B cell (primary cell): ENCODE measurements at regions not wholly inside any gene's neighbourhood (a gene's known extent, or its start where the extent isn't known, plus 50 kb on each side); places are given as distances from the start of the nearest gene placed in this dataset.

ENCODE experiments used
- ATAC-seq: fragments of 200-7000 bp; cut with Tn5 transposase; one replicate; pipeline ENCODE4 v1.10.0; 2021; ENCODE audit warnings: low read depth, mild to moderate bottlenecking, moderate number of reproducible peaks, moderate library complexity
- CTCF ChIA-PET: fragments of 350-600 bp; sonication (Branson Sonifier 250); formaldehyde crosslinking; loops from one replicate; lab custom pipeline; 2021; ENCODE audit warnings: antibody characterized with exemption, inconsistent platforms; lab: Charles Lee
- POLR2A ChIA-PET: fragments of 350-600 bp; sonication (Branson Sonifier 250); formaldehyde crosslinking; loops from one replicate; lab custom pipeline; 2021; ENCODE audit warnings: antibody characterized with exemption; lab: Charles Lee
- DNase-seq: peaks from one replicate; pipeline ENCODE4 v3.0.0; 2013
- H2AFZ ChIP-seq: 2 replicates; pipeline ENCODE4 v1.6.1; 2012; ENCODE audit warnings: mild to moderate bottlenecking, low read depth, low read length; ENCODE audit not compliant: insufficient read depth, poor library complexity, severe bottlenecking
- H3K27ac ChIP-seq, 2 donors: 1 replicate in 1 of 2; 2 replicates in 1 of 2; pipeline ENCODE4 v1.5.1; 2012 to 2013; ENCODE audit warnings: low read length in 2 of 2, mild to moderate bottlenecking in 2 of 2, moderate library complexity in 1 of 2
- H3K27me3 ChIP-seq, 4 experiments: fragments of 200-600 bp in 1 of 4; sonication (generic) in 1 of 4; replicated peaks in 1 of 4; 1 replicate in 2 of 4; 2 replicates in 2 of 4; pipeline versions ENCODE4 v1.6.1 to v1.7.0; 2013 to 2016; ENCODE audit warnings: low read length in 3 of 4, mild to moderate bottlenecking in 2 of 4, mixed read lengths in 1 of 4, moderate library complexity in 1 of 4; ENCODE audit not compliant: insufficient read depth in 4 of 4, control insufficient read depth in 3 of 4; ENCODE audit errors: control extremely low read depth in 1 of 4
- H3K36me3 ChIP-seq, 2 experiments: replicated peaks in 1 of 2; 1 replicate in 1 of 2; 2 replicates in 1 of 2; pipeline versions ENCODE4 v1.6.1 to v1.7.1; 2013; ENCODE audit warnings: low read length in 1 of 2; ENCODE audit not compliant: insufficient read depth in 2 of 2, control insufficient read depth in 1 of 2; ENCODE audit errors: control extremely low read depth in 1 of 2, extremely low read depth in 1 of 2
- H3K4me1 ChIP-seq, 2 donors: fragments of 200-600 bp in 1 of 2; sonication (generic) in 1 of 2; 1 replicate in 1 of 2; 2 replicates in 1 of 2; pipeline versions ENCODE4 v1.5.1 to v1.6.1; 2013 to 2017; ENCODE audit warnings: low read length in 2 of 2; ENCODE audit not compliant: control insufficient read depth in 2 of 2, insufficient read depth in 2 of 2
- H3K4me2 ChIP-seq: replicated peaks from 2 replicates; pipeline ENCODE3; 2012; ENCODE audit warnings: mild to moderate bottlenecking, low read depth, low read length; ENCODE audit not compliant: poor library complexity, severe bottlenecking
- H3K4me3 ChIP-seq, 5 experiments: fragments of 200-600 bp in 1 of 5; sonication (generic) in 1 of 5; 1 replicate in 3 of 5; 2 replicates in 2 of 5; pipeline versions ENCODE4 v1.5.1 to v1.7.0; 2011 to 2016; ENCODE audit warnings: low read length in 4 of 5, mild to moderate bottlenecking in 4 of 5, low read depth in 2 of 5, control low read depth in 1 of 5, moderate library complexity in 1 of 5; ENCODE audit not compliant: insufficient read depth in 1 of 5; ENCODE audit errors: control extremely low read depth in 1 of 5, extremely low read depth in 1 of 5
- H3K79me2 ChIP-seq: fragments of 200-600 bp; sonication (generic); one replicate; pipeline ENCODE4 v1.6.0; 2016; ENCODE audit warnings: low read length; ENCODE audit not compliant: control insufficient read depth, insufficient read depth
- H3K9ac ChIP-seq: fragments of 200-600 bp; sonication (generic); 2 replicates; pipeline ENCODE4 v1.6.1; 2017; ENCODE audit warnings: mild to moderate bottlenecking, low read length, moderate library complexity
- H3K9me3 ChIP-seq, 3 donors: one replicate each; pipeline versions ENCODE4 v1.6.1 to v1.7.1; 2013; ENCODE audit warnings: low read length in 2 of 3; ENCODE audit not compliant: control insufficient read depth in 2 of 3, insufficient read depth in 1 of 3; ENCODE audit errors: control extremely low read depth in 1 of 3
- H4K20me1 ChIP-seq: 2 replicates; pipeline ENCODE4 v1.6.0; 2012; ENCODE audit warnings: mild to moderate bottlenecking, low read length; ENCODE audit not compliant: insufficient read depth, control insufficient read depth, poor library complexity, severe bottlenecking
- H3K27ac Mint-ChIP-seq: one replicate; pipeline ENCODE4 v1.8.0; 2021; ENCODE audit warnings: mixed read lengths
- H3K27me3 Mint-ChIP-seq: one replicate; pipeline ENCODE4 v1.8.0; 2021; ENCODE audit warnings: mixed read lengths
- H3K4me1 Mint-ChIP-seq: one replicate; pipeline ENCODE4 v1.8.0; 2021; ENCODE audit warnings: mixed read lengths
- H3K4me3 Mint-ChIP-seq: one replicate; pipeline ENCODE4 v1.8.0; 2021; ENCODE audit warnings: mixed read lengths
- H3K9me3 Mint-ChIP-seq: one replicate; pipeline ENCODE4 v1.8.0; 2022; ENCODE audit warnings: mixed read lengths; ENCODE audit not compliant: insufficient read depth
- EZH2 ChIP-seq: IDR thresholded peaks from 2 replicates; pipeline ENCODE4 v1.6.1; 2012; ENCODE audit warnings: borderline replicate concordance, low read depth, mild to moderate bottlenecking, moderate library complexity, low read length; ENCODE audit not compliant: insufficient read depth, poor library complexity, severe bottlenecking
- WGBS: methylation state at CpG from one replicate; pipeline ENCODE4 v1.1.5; 2013; ENCODE audit warnings: missing lambda C conversion rate; ENCODE audit not compliant: insufficient coverage; 5-methylcytosine and 5-hydroxymethylcytosine counted together
- intact Hi-C: fragments of 100-400 bp; cut with micrococcal nuclease; formaldehyde crosslinking; loops from one replicate; pipeline ENCODE4 v1.10.0; 2022
- TF ChIP-seq, protein P1 (sequence below): fragments of 200-600 bp; IDR thresholded peaks from one replicate; pipeline ENCODE4 v1.8.0; 2022; ENCODE audit warnings: antibody characterized with exemption, mild to moderate bottlenecking

DNA sequence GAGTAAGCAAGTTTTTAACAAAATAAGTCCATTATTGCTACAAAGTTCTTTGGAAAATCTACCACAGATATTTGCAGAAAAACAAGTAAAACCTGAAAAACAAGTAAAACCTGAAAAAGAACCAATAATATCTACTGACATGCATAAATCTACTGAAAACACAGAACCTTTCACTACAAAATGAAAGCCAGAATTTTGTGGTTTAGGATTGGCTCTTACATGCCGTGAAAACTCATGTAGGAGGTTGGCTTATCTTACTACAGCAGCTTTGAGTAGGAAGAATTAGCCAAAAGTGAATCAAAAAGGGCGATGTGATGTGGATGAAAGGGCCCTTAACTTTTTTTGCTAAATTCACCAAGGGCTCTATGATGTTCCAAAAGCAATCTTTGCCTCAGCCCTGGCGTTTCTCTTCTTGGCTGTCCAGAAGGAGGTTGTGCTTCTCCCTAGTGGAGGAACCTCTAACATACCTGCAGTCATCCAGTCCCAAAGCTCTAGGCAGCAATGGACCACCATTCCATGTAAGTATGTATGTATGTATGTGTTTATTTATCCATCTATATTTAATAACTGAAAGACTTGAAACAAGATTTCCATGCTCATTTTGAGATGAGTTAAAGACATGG, 93.5 kb upstream of the ZNF804B start:
- Histone ChIP-seq H2AFZ (no peak overlapping the region), H3K79me2 (no peaks in the 10 kb centered on the region), H3K36me3 (no peaks in the 10 kb centered on the region), H3K27ac (no peak overlapping the region), H3K27me3 (no peaks in the 10 kb centered on the region), H3K9me3 (no peaks in the 10 kb centered on the region), H3K4me3 (no peak overlapping the region), H3K4me2 (no peak overlapping the region), H4K20me1 (no peaks in the 10 kb centered on the region), H3K9ac (no peak overlapping the region), H3K4me1 (no peaks in the 10 kb centered on the region)
- 40% methylated on average over 1 of the region's 3 CpGs for WGBS
- intact Hi-C loops: no loop called here
- no peaks in the 10 kb centered on the region for H3K4me1 Mint-ChIP-seq
- CTCF ChIA-PET: no interaction called here
- no peak for TF ChIP-seq EZH2
- TF ChIP-seq, protein P1, sequence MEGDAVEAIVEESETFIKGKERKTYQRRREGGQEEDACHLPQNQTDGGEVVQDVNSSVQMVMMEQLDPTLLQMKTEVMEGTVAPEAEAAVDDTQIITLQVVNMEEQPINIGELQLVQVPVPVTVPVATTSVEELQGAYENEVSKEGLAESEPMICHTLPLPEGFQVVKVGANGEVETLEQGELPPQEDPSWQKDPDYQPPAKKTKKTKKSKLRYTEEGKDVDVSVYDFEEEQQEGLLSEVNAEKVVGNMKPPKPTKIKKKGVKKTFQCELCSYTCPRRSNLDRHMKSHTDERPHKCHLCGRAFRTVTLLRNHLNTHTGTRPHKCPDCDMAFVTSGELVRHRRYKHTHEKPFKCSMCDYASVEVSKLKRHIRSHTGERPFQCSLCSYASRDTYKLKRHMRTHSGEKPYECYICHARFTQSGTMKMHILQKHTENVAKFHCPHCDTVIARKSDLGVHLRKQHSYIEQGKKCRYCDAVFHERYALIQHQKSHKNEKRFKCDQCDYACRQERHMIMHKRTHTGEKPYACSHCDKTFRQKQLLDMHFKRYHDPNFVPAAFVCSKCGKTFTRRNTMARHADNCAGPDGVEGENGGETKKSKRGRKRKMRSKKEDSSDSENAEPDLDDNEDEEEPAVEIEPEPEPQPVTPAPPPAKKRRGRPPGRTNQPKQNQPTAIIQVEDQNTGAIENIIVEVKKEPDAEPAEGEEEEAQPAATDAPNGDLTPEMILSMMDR: no peak
- POLR2A ChIA-PET: no interaction called here
- no peak for ATAC-seq
- no peaks in the 10 kb centered on the region for H3K27me3 Mint-ChIP-seq
- H3K9me3 Mint-ChIP-seq: no peaks in the 10 kb centered on the region
- no peak overlapping the region for H3K4me3 Mint-ChIP-seq
- no peak for DNase-seq
- no peak overlapping the region for H3K27ac Mint-ChIP-seq

DNA sequence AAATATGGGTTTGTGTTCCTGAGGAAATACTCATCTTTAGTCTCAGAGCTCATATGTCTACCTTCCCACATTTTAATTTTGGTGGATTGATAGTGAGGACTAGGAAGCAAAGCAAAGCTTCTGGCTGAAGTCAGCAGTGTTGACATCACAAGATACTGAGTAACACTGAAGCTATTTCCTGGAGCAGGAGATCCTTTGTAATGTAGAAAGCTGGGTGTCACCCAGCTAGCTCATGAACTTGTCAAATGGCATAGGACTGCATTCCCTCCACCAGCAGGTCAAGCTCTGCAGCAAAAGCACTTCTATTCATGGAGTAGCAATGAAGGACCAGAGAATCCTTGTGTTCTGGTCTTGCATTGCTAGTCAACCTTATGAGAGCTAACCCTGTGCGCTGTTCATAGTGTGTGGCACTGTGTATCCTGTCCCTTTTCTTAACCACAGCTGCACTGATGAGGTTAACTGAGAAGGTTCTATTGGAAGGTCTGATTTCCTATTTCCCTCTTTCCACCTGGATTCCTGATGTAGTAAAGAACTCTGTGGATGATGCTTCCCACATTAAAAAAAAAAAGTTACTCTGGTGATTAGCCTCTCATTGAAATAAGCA, 94.8 kb upstream of the ZNF804B start:
- no peak overlapping the region for H3K27ac Mint-ChIP-seq
- intact Hi-C loops: no loop called here
- ChIA-PET CTCF (no interaction called here), POLR2A (no interaction called here)
- Histone ChIP-seq H3K4me2 (no peak overlapping the region), H3K9ac (no peak overlapping the region), H3K27ac (no peak overlapping the region), H3K9me3 (no peaks in the 10 kb centered on the region), H3K79me2 (no peaks in the 10 kb centered on the region), H3K4me1 (no peaks in the 10 kb centered on the region), H3K27me3 (no peaks in the 10 kb centered on the region), H3K4me3 (no peak overlapping the region), H2AFZ (no peak overlapping the region), H3K36me3 (no peaks in the 10 kb centered on the region), H4K20me1 (no peaks in the 10 kb centered on the region)
- TF ChIP-seq, protein P1: no peak
- no peak for TF ChIP-seq EZH2
- no CpG with 5 or more reads among the region's 1 CpG for WGBS
- H3K9me3 Mint-ChIP-seq: no peaks in the 10 kb centered on the region
- H3K4me3 Mint-ChIP-seq: no peak overlapping the region
- no peaks in the 10 kb centered on the region for H3K27me3 Mint-ChIP-seq
- DNase-seq (no peak), ATAC-seq (no peak)
- no peaks in the 10 kb centered on the region for H3K4me1 Mint-ChIP-seq
